Stimulated activated CD4-positive, alpha-beta T cell treated with anti-CD3 and anti-CD28 coated beads, Interleukin-12 subunit alpha, Interleukin-12 subunit beta, amount 100 ng/mL, for 48 hours (primary cell): ENCODE measurements at regions not wholly inside any gene's neighbourhood (a gene's known extent, or its start where the extent isn't known, plus 50 kb on each side); places are given as distances from the start of the nearest gene placed in this dataset.

Experiments used
- DNase-seq, 3 donors: peaks; one replicate each; pipeline ENCODE4 v3.0.0-alpha.2; 2020; ENCODE audit warnings: low read depth in 2 of 3, low spot score in 1 of 3

DNA sequence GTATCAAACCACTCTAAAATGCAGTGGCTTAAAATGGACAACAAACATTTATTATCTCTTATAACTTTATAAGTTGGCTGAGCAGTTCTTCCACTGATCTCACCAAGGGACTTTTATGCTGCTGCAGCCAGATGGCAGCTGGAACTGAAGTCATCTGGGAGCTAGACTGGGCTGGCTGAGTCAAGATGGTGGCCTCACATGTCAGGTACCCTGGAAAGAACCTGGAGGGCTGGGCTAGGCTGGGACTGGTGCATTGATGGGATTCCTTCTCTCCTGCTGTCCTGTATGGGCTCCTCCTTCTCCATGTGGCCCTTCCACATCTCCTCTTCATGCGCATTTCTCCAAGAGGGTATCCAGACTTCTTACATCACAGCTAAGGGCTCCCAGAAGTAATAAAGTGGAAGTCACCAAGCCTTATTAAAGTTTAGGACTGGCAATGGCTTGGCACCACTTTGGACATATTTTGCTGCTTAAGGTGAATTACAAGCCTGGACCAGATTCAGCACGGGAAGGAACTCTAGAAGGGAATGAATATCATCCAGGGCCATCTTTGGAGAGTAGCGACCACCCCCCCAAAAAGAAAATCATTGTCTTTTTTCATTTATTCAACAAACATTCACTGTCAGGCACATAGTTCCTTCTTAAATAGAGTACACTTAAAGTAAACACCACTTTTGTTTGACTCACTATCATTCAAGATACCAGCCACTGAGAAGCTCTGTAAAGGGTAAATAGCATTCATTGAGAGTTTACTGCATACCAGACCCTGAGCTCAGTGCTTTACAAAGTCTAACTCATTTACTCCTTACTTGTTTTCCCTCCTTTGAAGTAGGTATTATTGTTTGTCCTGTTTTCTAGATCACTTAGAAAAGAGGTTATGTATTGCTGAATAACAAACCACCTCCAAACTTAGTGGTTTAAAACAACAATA, 138.0 kb downstream of the ZFP36L2 start:
- no peak for DNase-seq

DNA sequence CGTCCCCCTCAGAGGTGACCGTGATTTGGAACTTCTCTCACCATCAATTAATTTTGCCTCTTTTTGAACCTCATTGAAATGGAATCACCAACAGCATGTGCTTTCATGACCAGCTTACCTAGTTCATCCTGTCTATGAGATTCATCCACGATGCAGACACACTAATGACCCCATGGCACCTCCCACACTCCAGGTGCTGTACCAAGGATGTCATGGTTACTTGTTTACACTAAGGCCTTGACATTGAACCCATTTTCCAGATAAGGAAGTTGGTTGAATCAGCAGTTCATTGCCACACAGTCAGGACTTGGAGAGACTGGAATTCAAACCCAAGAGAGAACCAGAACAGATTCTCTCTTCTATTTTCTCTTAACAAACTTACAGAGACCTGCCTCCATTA, 139.0 kb downstream of the ZFP36L2 start:
- no peak for DNase-seq

GRCh38 chr2:43086451-43087221, 139.8 kb downstream of the ZFP36L2 start:
- no peak for DNase-seq

DNA sequence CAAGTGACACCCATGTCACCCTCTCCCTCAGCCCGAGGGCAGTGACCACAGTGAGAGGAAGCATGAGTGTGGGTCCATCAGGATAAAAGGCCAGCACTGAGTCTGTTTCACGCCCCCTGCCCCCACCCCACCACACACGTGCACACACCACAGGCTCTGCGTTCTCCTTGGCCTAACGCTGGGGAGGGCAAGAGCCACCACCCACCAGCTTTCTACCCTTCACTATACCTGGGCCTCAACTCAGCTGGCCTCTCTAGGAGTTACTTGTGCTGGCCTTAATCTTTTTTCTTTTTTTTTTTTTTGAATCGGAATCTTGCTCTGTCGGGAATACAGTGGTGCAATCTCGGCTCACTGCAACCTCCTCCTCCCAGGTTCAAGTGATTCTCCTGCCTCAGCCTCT, 140.5 kb downstream of the ZFP36L2 start:
- no peak for DNase-seq

DNA sequence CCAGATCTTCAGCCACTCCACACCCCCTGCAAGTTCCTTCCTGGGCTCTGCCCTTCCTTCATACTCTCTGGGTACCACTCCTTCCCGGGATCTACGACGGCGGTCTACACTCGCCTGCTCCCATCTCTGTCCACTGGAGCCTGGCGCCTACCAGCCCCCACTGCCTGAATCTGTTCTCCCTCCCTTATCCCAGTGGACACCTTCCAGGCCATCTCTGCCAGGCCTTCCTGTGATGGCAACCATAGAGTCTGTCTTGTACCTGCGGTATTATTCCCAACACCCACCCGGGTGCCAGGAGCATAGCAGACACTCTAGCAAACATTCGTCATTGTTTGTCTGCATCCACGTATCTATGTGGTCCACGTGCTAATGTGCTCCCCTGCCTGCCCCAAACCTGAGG, 140.9 kb downstream of the ZFP36L2 start:
- no peak for DNase-seq

DNA sequence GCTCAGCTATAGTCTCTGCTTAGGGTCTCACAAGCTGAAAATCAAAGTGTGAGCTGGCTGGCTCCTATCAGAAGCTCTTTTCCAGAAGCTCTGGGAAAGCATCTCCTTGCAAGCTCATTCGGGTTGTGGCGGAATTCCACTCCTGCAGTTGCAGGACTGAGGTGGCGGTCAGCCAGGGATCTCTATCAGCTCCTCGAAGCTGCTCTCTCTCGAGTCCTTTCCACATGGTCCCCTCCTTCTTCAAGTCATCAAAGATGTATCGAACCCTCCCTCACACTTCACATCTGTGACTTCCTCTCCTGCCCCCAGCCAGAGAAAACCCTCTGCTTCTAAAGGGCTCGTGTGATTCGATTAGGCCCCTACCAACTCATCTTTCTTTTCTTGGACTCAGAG, 141.7 kb downstream of the ZFP36L2 start:
- no peak for DNase-seq

GRCh38 chr2:43083710-43084698, 142.4 kb downstream of the ZFP36L2 start:
- no peak for DNase-seq

DNA sequence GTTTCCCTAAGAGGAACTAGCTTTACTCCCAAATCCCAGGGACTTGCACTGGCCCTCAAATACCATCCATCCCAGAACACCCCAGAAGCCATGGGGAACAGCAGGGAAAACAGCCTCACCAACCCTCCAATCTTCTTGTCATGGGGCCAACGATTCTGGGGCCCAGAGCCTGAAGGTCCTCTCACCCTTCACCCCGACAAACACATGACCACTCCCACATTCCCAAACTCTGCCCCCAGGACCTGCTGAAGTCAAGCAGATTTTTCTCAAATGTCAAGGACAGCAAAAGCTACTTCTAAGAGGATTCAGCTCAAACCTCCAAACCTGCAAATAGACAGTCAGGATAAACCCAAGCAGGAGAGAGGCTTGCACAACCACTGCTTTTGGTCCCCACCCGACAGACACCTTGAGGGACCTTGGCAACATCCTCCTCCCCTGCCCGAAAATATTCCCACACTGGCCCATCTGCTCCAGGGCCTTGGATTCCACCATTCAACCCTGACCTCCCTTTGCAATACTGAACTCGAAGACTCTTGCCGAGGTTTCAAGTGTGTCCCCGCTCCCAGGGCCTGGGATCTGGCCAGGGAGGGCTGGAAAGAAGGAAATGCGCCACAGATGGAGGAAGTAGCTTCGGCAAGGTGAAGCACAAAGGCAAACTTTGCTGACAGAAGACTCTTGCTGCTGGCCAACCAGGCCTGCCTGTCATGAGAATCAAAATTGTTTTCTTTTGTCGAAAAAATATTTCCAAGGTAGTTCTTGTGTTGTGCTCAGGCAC, 143.3 kb downstream of the ZFP36L2 start:
- no peak for DNase-seq

GRCh38 chr2:43082111-43082894, 144.1 kb downstream of the ZFP36L2 start:
- no peak for DNase-seq

DNA sequence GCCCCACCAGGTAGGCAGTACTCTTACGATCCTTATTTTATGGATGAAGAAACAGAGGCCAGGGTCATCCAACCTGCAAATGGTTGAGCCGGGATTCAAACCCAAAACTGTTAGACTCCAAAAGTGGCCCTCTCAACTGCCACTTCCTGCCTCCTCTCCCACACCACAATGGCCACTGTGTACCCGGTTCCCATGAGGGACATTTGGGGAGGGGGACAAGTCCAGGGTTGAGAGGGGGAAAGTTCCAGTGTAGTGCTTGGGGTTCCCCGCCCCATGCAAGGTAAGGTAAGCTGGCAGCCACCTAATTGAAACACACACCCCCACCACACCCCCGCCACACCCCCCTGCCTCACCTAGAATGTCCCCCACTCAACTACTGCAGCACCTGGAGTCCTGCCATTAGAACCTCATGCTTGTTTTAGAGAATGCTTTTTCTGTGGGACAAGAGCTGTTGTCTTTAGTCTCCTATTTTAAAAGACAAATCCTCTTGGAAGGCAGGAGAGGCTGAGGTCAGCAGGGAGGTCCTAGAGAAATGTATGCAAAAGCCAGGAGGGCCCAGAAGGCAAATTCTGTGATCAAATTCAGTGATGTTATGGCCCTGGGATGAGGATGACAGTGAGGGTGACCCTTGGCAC, 145.2 kb downstream of the ZFP36L2 start:
- no peak for DNase-seq

DNA sequence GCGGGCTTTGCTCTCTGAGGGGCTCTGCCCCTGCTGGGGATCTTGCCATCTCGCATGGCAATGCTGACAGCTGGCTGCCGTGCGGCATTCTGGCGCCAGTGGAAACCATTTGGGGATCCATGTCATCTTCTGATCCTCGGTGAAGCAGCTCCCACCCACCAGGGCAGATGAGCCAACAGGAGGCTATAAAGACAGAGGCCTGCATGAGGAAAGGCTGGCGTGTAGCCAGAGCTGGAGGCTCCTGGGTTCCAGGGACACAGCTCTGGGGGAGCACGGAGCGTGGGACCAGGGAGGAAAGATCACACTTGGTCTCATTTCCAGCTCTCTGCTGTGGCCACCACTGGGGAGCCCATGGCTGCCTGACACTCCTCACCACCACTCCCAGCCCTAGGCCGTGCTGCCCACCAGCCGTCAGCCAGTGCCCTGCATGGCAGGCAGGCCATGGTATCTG, 145.8 kb downstream of the ZFP36L2 start:
- DNase-seq, result no peak

- DNase-seq, result no peak
Measured at GRCh38 chr2:43078781-43079755, 147.3 kb downstream of the ZFP36L2 start.

GRCh38 chr2:43078301-43078700, 148.1 kb downstream of the ZFP36L2 start:
- DNase-seq, result no peak

GRCh38 chr2:43077876-43078275, 148.5 kb downstream of the ZFP36L2 start:
- no peak for DNase-seq

DNA sequence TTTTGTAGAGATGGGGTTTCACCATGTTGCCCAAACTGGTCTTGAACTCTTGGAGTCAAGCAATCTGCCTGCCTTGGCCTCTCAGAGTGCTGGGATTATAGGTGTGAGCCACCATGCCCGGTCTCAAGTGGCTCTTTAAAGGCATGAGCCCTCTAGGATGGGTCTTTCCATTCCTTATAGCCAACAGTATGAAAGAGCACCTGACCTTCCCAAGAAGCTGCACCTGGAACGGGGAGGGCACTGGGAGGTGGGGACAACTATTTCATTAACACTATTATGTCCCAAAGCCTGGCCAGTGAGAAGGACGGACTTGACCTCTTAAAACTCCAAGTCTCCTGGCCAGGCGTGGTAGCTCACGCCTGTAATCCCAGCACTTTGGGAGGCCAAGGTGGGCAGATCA, 149.7 kb downstream of the ZFP36L2 start:
- DNase-seq, result no peak

DNA sequence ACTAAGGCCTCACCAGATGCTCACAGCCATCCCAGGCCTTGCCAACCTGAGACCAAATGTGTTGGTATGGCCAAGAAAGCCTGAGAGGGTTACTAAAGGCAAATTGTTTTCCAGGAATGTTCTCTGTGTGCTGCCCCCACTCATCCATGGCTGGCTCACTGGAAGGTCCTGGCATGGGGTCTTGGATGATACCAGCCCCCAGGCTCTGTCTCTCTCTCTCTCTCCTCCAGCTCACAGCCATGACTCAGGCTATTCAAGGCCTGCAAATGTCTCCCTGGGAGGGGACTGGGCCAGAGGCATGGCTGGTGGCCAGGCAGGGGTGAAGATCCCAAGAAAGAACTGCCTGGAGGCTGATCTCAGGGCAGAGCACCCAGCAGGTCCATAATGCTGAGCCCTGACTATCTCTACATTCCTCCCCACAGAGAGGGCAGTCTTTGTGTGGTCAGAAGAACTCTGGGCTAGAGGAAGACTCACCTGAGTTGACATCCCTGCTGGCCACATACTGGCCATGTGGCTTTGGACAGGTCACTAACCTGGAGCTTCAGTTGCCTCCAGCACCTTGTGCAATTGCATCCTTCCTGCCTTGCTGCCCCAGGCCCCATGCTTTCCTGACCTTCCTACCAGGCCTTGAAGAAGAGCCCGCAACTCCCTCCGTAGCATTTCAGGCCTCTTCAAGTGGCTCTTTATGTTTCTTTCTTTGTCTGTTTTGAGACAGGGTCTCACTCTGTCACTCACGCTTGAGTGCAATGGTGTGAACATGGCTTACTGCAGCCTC, 150.4 kb downstream of the ZFP36L2 start:
- DNase-seq, result no peak

GRCh38 chr2:43075054-43075593, 151.3 kb downstream of the ZFP36L2 start:
- no peak for DNase-seq
